HG03159 (cell line): ENCODE measurements at regions not wholly inside any gene's neighbourhood (a gene's known extent, or its start where the extent isn't known, plus 50 kb on each side); places are given as distances from the start of the nearest gene placed in this dataset.
"Not testable (repeated sequence)": the region's sequence is repeated elsewhere in the genome, so short reads cannot be mapped to it uniquely, and the experiment has no call there.

ENCODE experiments used
- ATAC-seq: cut with Tn5 transposase; IDR thresholded peaks from one replicate; pipeline ENCODE4 v1.9.1; 2021; ENCODE audit warnings: mild to moderate bottlenecking, moderate library complexity; ENCODE audit not compliant: unreplicated experiment

GRCh38 chr7:109879287-109879828 is 1211.6 kb upstream of the LRRN3 start:
- ATAC-seq = no peak

- no peak for ATAC-seq
These were observed 1200.3 kb upstream of the LRRN3 start for GRCh38 chr7:109890622-109891021.

- ATAC-seq = no peak
These were observed 1197.7 kb upstream of the LRRN3 start for GRCh38 chr7:109893231-109893630.

GRCh38 chr7:109895536-109895935 is 1195.4 kb upstream of the LRRN3 start:
- ATAC-seq = no peak

GRCh38 chr7:109901926-109902325 is 1189.0 kb upstream of the LRRN3 start:
- no peak for ATAC-seq

- not testable (repeated sequence) for ATAC-seq
These were observed 1185.4 kb upstream of the LRRN3 start for GRCh38 chr7:109905368-109906065.

GRCh38 chr7:109915670-109916069 is 1175.3 kb upstream of the LRRN3 start:
- ATAC-seq = no peak

- ATAC-seq = no peak
These were observed 1164.2 kb upstream of the LRRN3 start for GRCh38 chr7:109926738-109927137.

- no peak for ATAC-seq
These were observed 1160.9 kb upstream of the LRRN3 start for GRCh38 chr7:109930049-109930448.

GRCh38 chr7:109939207-109939606 is 1151.7 kb upstream of the LRRN3 start:
- ATAC-seq = no peak

GRCh38 chr7:109945820-109946518 is 1145.0 kb upstream of the LRRN3 start:
- no peak for ATAC-seq

- no peak for ATAC-seq
These were observed 1140.7 kb upstream of the LRRN3 start for GRCh38 chr7:109950256-109950655.

GRCh38 chr7:109950821-109951564 is 1139.9 kb upstream of the LRRN3 start:
- ATAC-seq = no peak

GRCh38 chr7:109951565-109951928 is 1139.4 kb upstream of the LRRN3 start:
- no peak for ATAC-seq

- no peak for ATAC-seq
These were observed 1134.9 kb upstream of the LRRN3 start for GRCh38 chr7:109955986-109956385.

GRCh38 chr7:109956916-109957315 is 1134.0 kb upstream of the LRRN3 start:
- no peak for ATAC-seq

GRCh38 chr7:109963741-109964140 is 1127.2 kb upstream of the LRRN3 start:
- ATAC-seq = no peak

GRCh38 chr7:109964780-109965179 is 1126.1 kb upstream of the LRRN3 start:
- no peak for ATAC-seq

GRCh38 chr7:109967406-109967805 is 1123.5 kb upstream of the LRRN3 start:
- ATAC-seq = no peak

GRCh38 chr7:109983618-109984017 is 1107.3 kb upstream of the LRRN3 start:
- no peak for ATAC-seq

- no peak for ATAC-seq
These were observed 1106.2 kb upstream of the LRRN3 start for GRCh38 chr7:109984729-109985128.

- ATAC-seq = no peak
These were observed 1104.2 kb upstream of the LRRN3 start for GRCh38 chr7:109986701-109987100.
